Adrenal gland (tissue), 5 donors: ENCODE measurements at regions not wholly inside any gene's neighbourhood (a gene's known extent, or its start where the extent isn't known, plus 50 kb on each side); places are given as distances from the start of the nearest gene placed in this dataset.

ENCODE experiments used
- CTCF ChIP-seq, 6 experiments: fragments of 450-650 bp in 4 of 6; fragments of 200-600 bp in 2 of 6; sonication (generic) in 1 of 6; IDR thresholded peaks; 1 replicate in 5 of 6; 2 replicates in 1 of 6; pipeline versions ENCODE4 v1.5.1 to v1.8.0; 2016 to 2021; ENCODE audit warnings: antibody characterized with exemption in 6 of 6, mild to moderate bottlenecking in 2 of 6, moderate library complexity in 1 of 6
- POLR2A ChIP-seq, 2 donors: fragments of 450-650 bp; IDR thresholded peaks; one replicate each; pipeline ENCODE4 v1.6.1; 2017; ENCODE audit warnings: antibody characterized with exemption in 2 of 2, mild to moderate bottlenecking in 2 of 2, moderate library complexity in 1 of 2
- donor health status: DM: no; HTN: no; CAD: no.

- TF ChIP-seq CTCF (IDR thresholded peaks at IDR 0.05) (no peak), POLR2A (IDR thresholded peaks at IDR 0.05) (no peak)
These were observed 251.1 kb downstream of the HAO1 start for GRCh38 chr20:7689151-7689550.
